ENCODE measurements at regions not wholly inside any gene's neighbourhood (a gene's known extent, or its start where the extent isn't known, plus 50 kb on each side); places are given as distances from the start of the nearest gene placed in this dataset.

- TF ChIP-seq CTCF (IDR thresholded peaks at IDR 0.05) (no peak), POLR2A (IDR thresholded peaks at IDR 0.05) (no peak)
These were observed 78.3 kb upstream of the SLC4A4 start for GRCh38 chr4:71260544-71260943.
